Right ventricle myocardium superior (tissue), 1 donor: ENCODE measurements at regions not wholly inside any gene's neighbourhood (a gene's known extent, or its start where the extent isn't known, plus 50 kb on each side); places are given as distances from the start of the nearest gene placed in this dataset.

Experiments
- ATAC-seq: fragments of 200-7000 bp; cut with Tn5 transposase; one replicate; pipeline ENCODE4 v1.9.1; 2020; ENCODE audit warnings: mild to moderate bottlenecking; ENCODE audit not compliant: poor library complexity
- DNase-seq: peaks from one replicate; pipeline ENCODE4 v3.0.0-alpha.2; 2020
- intact Hi-C: fragments of 100-400 bp; cut with DNase I; formaldehyde crosslinking; loops from one replicate; pipeline ENCODE4 v1.11.2; 2022
- donor health status: DM: no; HTN: yes; CAD: no; lungs with severe emphysema.

GRCh38 chr13:74920361-74920760 lies 561.6 kb downstream of the TBC1D4 start:
- no peak for DNase-seq
- intact Hi-C loops = no loop called here
- no peak for ATAC-seq

GRCh38 chr13:74919914-74920313 lies 562.1 kb downstream of the TBC1D4 start:
- no peak for DNase-seq
- intact Hi-C loops = no loop called here
- no peak for ATAC-seq

- ATAC-seq (no peak), DNase-seq (no peak)
- intact Hi-C loops = no loop called here
These were observed 569.1 kb downstream of the TBC1D4 start for GRCh38 chr13:74912898-74913297.

- DNase-seq = no peak
- no peak for ATAC-seq
- intact Hi-C loops = no loop called here
These were observed 571.6 kb downstream of the TBC1D4 start for GRCh38 chr13:74910415-74910814.

GRCh38 chr13:74907788-74908187 lies 574.2 kb downstream of the TBC1D4 start:
- DNase-seq (no peak), ATAC-seq (no peak)

GRCh38 chr13:74904556-74904955 lies 577.4 kb downstream of the TBC1D4 start:
- intact Hi-C loops = no loop called here
- DNase-seq = no peak
- no peak for ATAC-seq

More at GRCh38 chr13:74907788-74908187, 574.2 kb downstream of the TBC1D4 start:
- intact Hi-C loops = no loop called here

- DNase-seq (no peak), ATAC-seq (no peak)
- intact Hi-C loops = no loop called here
These were observed 586.8 kb downstream of the TBC1D4 start for GRCh38 chr13:74895042-74895796.

- DNase-seq = no peak
- ATAC-seq = no peak
- intact Hi-C loops = no loop called here
These were observed 589.9 kb downstream of the TBC1D4 start for GRCh38 chr13:74892096-74892495.

- intact Hi-C loops = no loop called here
- no peak for DNase-seq
- no peak for ATAC-seq
These were observed 590.4 kb downstream of the TBC1D4 start for GRCh38 chr13:74891610-74892009.

- intact Hi-C loops = no loop called here
- ATAC-seq (no peak), DNase-seq (no peak)
These were observed 592.6 kb downstream of the TBC1D4 start for GRCh38 chr13:74889321-74889720.

- ATAC-seq (no peak), DNase-seq (no peak)
- intact Hi-C loops = no loop called here
These were observed 595.5 kb downstream of the TBC1D4 start for GRCh38 chr13:74886502-74886901.

- intact Hi-C loops = no loop called here
- ATAC-seq = no peak
- DNase-seq = no peak
These were observed 598.1 kb downstream of the TBC1D4 start for GRCh38 chr13:74883834-74884233.

- no peak for ATAC-seq
- intact Hi-C loops = no loop called here
- DNase-seq = no peak
These were observed 610.4 kb downstream of the TBC1D4 start for GRCh38 chr13:74871369-74872070.

GRCh38 chr13:74870865-74871264 lies 611.1 kb downstream of the TBC1D4 start:
- intact Hi-C loops = no loop called here
- ATAC-seq = no peak
- no peak for DNase-seq

GRCh38 chr13:74869846-74870245 lies 612.1 kb downstream of the TBC1D4 start:
- no peak for DNase-seq
- intact Hi-C loops = no loop called here
- no peak for ATAC-seq

GRCh38 chr13:74868049-74868448 lies 613.9 kb downstream of the TBC1D4 start:
- intact Hi-C loops = no loop called here
- DNase-seq (no peak), ATAC-seq (no peak)

GRCh38 chr13:74867460-74867859 lies 614.5 kb downstream of the TBC1D4 start:
- DNase-seq (no peak), ATAC-seq (no peak)
- intact Hi-C loops = no loop called here

- ATAC-seq = no peak
- no peak for DNase-seq
- intact Hi-C loops = no loop called here
These were observed 615.9 kb downstream of the TBC1D4 start for GRCh38 chr13:74866101-74866500.

- intact Hi-C loops = no loop called here
- DNase-seq (no peak), ATAC-seq (no peak)
These were observed 616.3 kb downstream of the TBC1D4 start for GRCh38 chr13:74865656-74866055.

- ATAC-seq (no peak), DNase-seq (no peak)
- intact Hi-C loops = no loop called here
These were observed 621.2 kb downstream of the TBC1D4 start for GRCh38 chr13:74860789-74861188.
